Activated CD4-positive, CD25-positive, alpha-beta regulatory T cell treated with anti-CD3 and anti-CD28 coated beads, Interleukin-2, amount 50 U/mL, for 16 hours (primary cell): ENCODE measurements at regions not wholly inside any gene's neighbourhood (a gene's known extent, or its start where the extent isn't known, plus 50 kb on each side); places are given as distances from the start of the nearest gene placed in this dataset.

Experiments
- DNase-seq: peaks from one replicate; pipeline ENCODE4 v3.0.0-alpha.2; 2020; ENCODE audit warnings: low read depth, low spot score

DNA sequence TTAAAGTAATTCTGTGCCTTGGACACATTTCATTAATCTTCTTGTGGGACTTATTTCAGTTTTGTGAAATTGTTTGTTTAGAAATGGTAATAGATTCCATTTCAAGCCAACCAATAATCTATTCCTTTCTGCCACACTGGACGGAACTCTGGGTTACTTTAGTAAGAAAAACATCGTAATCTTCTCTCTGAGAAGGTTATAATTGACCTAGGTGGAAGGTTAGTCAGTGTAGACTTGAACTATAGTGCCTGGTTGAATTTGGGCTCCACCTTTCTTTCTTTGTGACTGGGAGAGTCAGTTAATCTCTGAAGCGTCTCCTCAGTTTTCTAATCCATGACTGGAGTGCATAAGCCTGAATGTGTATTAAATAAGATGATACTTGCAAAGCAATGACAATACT is 89.7 kb upstream of the PRLR start:
- DNase-seq: no peak

- DNase-seq: peak; percentile 2
These were observed 89.2 kb upstream of the PRLR start for GRCh38 chr5:35319333-35320002.

GRCh38 chr5:35317586-35317985 is 87.3 kb upstream of the PRLR start:
- no peak for DNase-seq

DNA sequence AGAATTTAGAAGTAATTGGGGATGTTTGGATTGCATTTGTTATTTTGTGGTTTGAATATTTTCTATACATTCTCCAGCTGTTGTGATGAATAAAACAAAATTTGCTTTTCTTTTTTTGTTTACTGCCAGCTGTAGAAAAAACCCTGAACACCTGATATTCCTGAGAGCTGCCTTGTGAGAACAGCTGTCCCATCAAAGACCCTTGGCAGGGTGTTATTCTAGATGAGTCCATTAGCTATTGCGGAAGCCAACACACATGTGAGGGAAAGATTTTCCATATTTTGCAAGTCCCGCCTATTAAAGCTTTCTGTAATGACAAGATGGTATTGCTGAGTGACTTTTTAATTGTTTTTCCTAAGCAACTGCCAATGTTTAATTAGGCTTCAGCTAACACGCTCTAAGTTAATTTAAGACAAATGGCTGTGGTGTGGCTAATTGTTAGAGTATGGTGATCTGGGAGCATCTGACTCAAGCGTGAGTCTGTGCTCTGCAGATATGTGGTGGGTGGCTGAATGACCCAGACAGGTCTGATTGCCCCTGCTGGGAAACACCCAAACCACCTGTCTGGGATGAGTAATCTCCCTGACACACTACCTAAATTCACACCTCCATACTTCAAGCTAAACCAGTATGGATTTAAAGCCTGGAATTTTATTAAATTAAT is 86.5 kb upstream of the PRLR start:
- DNase-seq: no peak

- no peak for DNase-seq
These were observed 83.0 kb upstream of the PRLR start for GRCh38 chr5:35313291-35313690.

DNA sequence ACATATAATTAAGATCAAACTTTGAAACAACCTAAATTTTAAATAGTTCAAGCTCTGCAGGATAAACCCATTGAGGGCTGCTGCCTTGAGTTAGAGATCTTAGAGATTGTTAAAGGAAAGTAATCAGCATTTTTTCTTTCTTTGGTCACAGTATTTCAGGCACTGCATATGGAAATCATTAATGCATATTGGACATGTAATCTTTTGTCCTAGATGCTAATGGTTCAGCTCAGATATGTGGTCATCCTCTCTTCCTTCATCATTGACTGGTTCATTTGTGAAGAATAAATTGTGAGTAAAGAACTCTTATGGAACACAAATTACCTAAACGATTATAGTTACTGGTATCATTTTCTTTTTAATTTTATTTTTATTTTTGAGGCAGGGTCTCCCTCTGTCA is 82.0 kb upstream of the PRLR start:
- DNase-seq: no peak

GRCh38 chr5:35309365-35310130 is 79.3 kb upstream of the PRLR start:
- DNase-seq: no peak

GRCh38 chr5:35308421-35308820 is 78.1 kb upstream of the PRLR start:
- DNase-seq: no peak

DNA sequence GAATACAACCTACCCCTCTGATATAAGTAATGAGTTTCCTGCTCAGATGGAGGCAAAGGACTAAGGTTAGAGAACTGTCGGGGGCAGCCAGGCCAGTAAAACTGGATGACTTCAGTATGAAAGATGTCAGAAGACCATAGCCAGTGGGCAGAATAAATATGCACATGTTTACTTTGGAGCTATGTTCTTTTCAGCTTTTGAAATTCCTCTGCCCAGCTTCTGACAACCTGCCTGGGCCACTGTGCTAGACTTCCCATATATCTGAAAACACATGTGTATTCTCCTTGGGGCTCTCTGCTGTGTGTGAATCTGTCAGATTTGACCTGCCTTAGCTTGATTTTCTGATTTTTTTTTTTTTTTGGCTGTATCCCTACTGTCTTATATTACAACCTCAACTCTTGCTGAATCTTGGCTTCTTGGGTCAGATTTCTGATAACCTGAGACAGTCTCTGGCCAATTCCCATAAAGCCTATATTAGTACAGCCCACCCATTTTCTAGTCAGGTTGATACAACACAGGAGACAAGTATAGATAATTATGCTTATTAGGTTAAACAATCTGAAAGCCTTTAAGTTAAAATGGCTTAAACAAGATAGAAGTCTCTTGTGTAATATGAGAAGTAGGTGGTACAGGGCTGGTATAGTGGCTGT is 76.6 kb upstream of the PRLR start:
- DNase-seq: no peak

DNA sequence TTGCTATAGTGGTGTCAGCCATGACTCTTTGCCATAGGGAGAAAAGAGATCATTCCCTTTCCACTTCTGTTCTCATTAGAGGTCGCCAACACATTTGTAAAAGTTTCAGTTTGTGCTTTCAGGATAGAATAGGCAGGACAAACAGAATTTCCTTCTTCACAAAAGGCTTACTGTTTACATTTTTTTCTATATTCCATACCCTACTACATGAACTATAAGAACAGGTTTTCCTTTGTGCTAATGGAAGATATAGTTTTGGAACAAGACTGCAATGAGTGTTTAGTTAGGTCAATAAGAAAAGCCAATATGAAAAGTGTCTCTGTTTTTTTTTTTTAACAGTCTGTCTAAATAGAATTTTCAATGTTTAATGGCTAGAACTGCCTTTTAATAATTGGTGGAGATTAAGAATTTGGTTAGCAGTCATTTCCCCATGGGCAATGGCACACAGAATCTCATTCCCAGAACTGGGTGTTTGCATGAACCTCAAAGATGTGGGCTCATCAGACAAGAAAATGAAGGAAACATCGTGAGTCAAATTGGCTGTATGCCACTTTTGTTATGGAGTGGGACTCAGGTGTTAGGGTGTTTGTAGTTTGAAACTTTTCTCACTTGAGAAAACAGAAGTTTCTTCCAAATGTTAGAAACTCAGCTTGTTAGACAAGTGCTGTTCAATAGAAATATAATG is 75.2 kb upstream of the PRLR start:
- DNase-seq: no peak

DNA sequence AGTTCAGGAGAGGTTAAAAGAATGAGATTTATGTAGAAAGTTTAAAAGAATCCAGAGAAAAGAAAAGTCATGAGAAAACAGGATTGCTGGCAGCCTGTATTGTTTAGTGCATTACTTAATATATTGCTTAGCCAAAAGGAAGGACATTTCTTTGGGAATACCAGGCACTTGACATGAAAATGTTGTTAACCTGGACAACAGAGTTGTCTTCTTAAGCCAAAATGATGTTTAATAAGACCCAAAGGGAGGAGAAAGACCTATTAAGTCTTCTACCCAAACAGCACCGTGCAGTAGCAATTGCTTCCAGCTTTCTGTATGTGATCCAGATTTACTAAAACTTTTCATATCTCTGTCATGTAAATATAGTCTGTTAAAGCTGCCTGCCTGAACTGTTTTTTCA is 74.0 kb upstream of the PRLR start:
- no peak for DNase-seq

DNA sequence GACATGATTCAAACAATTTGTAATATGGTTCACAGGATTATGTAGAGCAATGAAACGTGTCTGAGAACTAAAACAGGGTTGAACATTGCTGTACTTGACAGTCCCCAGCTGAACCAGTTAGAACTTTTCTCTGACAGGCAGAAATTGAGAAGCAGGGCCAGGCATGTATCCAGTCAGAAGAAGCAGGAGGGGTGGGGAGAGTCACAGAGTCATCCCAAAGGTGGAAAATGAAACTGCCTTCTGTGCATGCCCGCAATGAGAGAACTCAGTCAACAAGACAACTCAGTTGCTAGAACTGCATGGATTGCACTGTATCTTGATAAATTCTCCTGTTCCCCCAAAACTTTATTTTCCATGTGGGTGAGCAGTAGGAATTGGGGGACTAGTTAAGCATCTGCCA is 72.9 kb upstream of the PRLR start:
- no peak for DNase-seq

GRCh38 chr5:35302544-35302943 is 72.3 kb upstream of the PRLR start:
- no peak for DNase-seq

GRCh38 chr5:35297755-35298154 is 67.5 kb upstream of the PRLR start:
- no peak for DNase-seq

GRCh38 chr5:35294976-35295375 is 64.7 kb upstream of the PRLR start:
- no peak for DNase-seq

- DNase-seq: no peak
These were observed 63.7 kb upstream of the PRLR start for GRCh38 chr5:35294017-35294416.

DNA sequence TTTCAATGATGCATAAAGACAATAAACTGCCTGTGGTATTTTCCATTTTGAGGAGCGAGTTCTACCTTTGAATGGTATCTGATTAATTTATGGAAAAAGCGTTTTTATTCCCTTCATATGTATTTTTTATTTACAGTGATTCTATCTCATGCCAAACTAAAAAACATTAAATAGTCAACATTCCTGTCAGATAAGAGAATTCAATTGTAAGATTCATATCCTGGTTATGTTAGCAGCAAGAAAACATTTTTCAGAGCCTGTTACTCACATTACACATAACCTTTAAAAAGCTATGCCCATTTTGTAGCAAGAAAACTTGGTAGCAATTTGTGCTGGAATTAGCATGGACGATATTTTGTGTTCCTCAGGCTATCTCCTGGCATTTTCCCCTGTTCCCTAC is 55.1 kb upstream of the PRLR start:
- no peak for DNase-seq

- no peak for DNase-seq
These were observed 54.7 kb upstream of the PRLR start for GRCh38 chr5:35285011-35285410.

- DNase-seq: no peak
These were observed 54.1 kb upstream of the PRLR start for GRCh38 chr5:35284364-35284763.

DNA sequence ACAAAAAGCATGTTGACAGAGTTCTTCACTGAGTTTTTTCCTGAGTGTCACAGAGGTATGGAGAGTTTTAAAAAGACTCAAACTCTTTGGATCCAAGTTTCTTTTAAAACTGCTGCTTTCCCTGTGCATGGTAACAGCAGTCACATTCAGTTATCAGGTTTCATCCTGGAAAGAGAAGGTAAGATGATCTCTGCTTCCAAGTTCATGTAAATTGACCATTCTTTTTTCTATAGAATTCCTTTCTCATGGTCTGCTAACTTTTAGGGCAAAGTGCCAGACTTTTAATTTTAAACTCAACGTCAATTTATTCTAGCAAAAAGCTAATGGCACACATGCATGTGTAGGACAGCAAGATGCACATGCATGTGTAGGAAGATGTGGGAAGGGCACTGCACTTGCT is 52.5 kb upstream of the PRLR start:
- no peak for DNase-seq

DNA sequence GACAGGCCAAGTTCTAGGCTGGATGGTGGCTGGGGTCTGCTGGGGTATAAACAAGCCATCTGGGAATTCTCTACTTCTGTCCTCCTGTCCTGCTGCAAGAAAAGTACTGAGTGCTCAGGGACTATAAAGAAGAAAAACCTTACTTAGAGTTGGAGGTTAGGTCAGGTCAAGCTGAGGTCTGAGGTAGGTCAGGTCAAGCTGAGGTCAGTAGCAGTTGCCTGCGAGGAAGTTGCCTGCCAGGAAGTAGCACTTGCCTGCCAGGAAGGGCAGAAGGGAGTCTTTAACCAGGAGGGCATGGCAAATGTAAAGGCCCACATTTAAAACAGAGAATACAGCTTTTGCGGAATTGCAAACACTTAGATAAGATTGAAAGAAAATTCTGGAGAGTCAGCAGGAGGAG is 51.3 kb upstream of the PRLR start:
- DNase-seq: no peak
